SHP77 treated with DMSO at 0.1 percent for 48 hours (cell line): ENCODE measurements at regions not wholly inside any gene's neighbourhood (a gene's known extent, or its start where the extent isn't known, plus 50 kb on each side); places are given as distances from the start of the nearest gene placed in this dataset.
"Not testable (repeated sequence)": the region's sequence is repeated elsewhere in the genome, so short reads cannot be mapped to it uniquely, and the experiment has no call there.

Experiments
- DNase-seq: peaks from one replicate; lab custom pipeline; 2025; lab: John Stamatoyannopoulos, UW

- not testable (repeated sequence) for DNase-seq
Measured at GRCh38 chr7:120086468-120086867, 186.5 kb upstream of the KCND2 start.

- no peak for DNase-seq
Measured at GRCh38 chr7:120089968-120090367, 183.0 kb upstream of the KCND2 start.

GRCh38 chr7:120091807-120092206 is 181.2 kb upstream of the KCND2 start:
- no peak for DNase-seq

- DNase-seq = no peak
Measured at GRCh38 chr7:120097020-120097419, 176.0 kb upstream of the KCND2 start.

GRCh38 chr7:120097774-120098173 is 175.2 kb upstream of the KCND2 start:
- no peak for DNase-seq

- no peak for DNase-seq
Measured at GRCh38 chr7:120108376-120108775, 164.6 kb upstream of the KCND2 start.

- DNase-seq = no peak
Measured at GRCh38 chr7:120110169-120110568, 162.8 kb upstream of the KCND2 start.

- DNase-seq = no peak
Measured at GRCh38 chr7:120114626-120115025, 158.3 kb upstream of the KCND2 start.

- no peak for DNase-seq
Measured at GRCh38 chr7:120123528-120123927, 149.4 kb upstream of the KCND2 start.

GRCh38 chr7:120131096-120131839 is 141.7 kb upstream of the KCND2 start:
- no peak for DNase-seq

- no peak for DNase-seq
Measured at GRCh38 chr7:120138497-120138896, 134.5 kb upstream of the KCND2 start.

- no peak for DNase-seq
Measured at GRCh38 chr7:120156476-120156875, 116.5 kb upstream of the KCND2 start.

- no peak for DNase-seq
Measured at GRCh38 chr7:120160166-120160565, 112.8 kb upstream of the KCND2 start.

GRCh38 chr7:120163449-120163848 is 109.5 kb upstream of the KCND2 start:
- no peak for DNase-seq

- DNase-seq = no peak
Measured at GRCh38 chr7:120165227-120165626, 107.7 kb upstream of the KCND2 start.

GRCh38 chr7:120168066-120168465 is 104.9 kb upstream of the KCND2 start:
- no peak for DNase-seq

- DNase-seq = no peak
Measured at GRCh38 chr7:120169996-120170783, 102.8 kb upstream of the KCND2 start.

GRCh38 chr7:120170834-120171233 is 102.1 kb upstream of the KCND2 start:
- no peak for DNase-seq

GRCh38 chr7:120171406-120171805 is 101.6 kb upstream of the KCND2 start:
- DNase-seq = no peak

GRCh38 chr7:120180221-120180620 is 92.8 kb upstream of the KCND2 start:
- no peak for DNase-seq

- no peak for DNase-seq
Measured at GRCh38 chr7:120181499-120181898, 91.5 kb upstream of the KCND2 start.

GRCh38 chr7:120184866-120185265 is 88.1 kb upstream of the KCND2 start:
- no peak for DNase-seq

GRCh38 chr7:120185940-120186682 is 86.9 kb upstream of the KCND2 start:
- DNase-seq = no peak
